CD14-positive monocyte (primary cell): ENCODE measurements at regions not wholly inside any gene's neighbourhood (a gene's known extent, or its start where the extent isn't known, plus 50 kb on each side); places are given as distances from the start of the nearest gene placed in this dataset.

Experiments
- DNase-seq, 3 donors: peaks; one replicate each; pipeline ENCODE4 v3.0.0-alpha.2; 2011 to 2022
- H2AFZ ChIP-seq: 2 replicates; pipeline ENCODE4 v1.6.0; 2012; ENCODE audit warnings: mild to moderate bottlenecking, low read depth, low read length, inconsistent platforms; ENCODE audit not compliant: insufficient read depth, poor library complexity, severe bottlenecking
- H3K27ac ChIP-seq, 2 donors: 1 replicate in 1 of 2; 2 replicates in 1 of 2; pipeline ENCODE4 v1.5.1; 2012 to 2013; ENCODE audit warnings: low read length in 2 of 2, control low read depth in 1 of 2, inconsistent platforms in 1 of 2, low read depth in 1 of 2, mild to moderate bottlenecking in 1 of 2
- H3K27me3 ChIP-seq, 2 donors: one replicate each; pipeline versions ENCODE4 v1.6.0 to v1.6.1; 2011 to 2013; ENCODE audit warnings: low read length in 2 of 2; ENCODE audit not compliant: control insufficient read depth in 2 of 2, insufficient read depth in 2 of 2
- H3K36me3 ChIP-seq, 2 donors: replicated peaks in 1 of 2; 1 replicate in 1 of 2; 2 replicates in 1 of 2; pipeline versions ENCODE4 v1.5.1 to v1.6.1; 2012 to 2013; ENCODE audit warnings: low read length in 2 of 2, control low read depth in 1 of 2, inconsistent platforms in 1 of 2, mild to moderate bottlenecking in 1 of 2; ENCODE audit not compliant: insufficient read depth in 2 of 2, control insufficient read depth in 1 of 2
- H3K4me1 ChIP-seq, 2 donors: 1 replicate in 1 of 2; 2 replicates in 1 of 2; pipeline versions ENCODE4 v1.5.1 to v1.6.1; 2012 to 2013; ENCODE audit warnings: low read length in 2 of 2, control low read depth in 1 of 2, inconsistent platforms in 1 of 2, mild to moderate bottlenecking in 1 of 2, moderate library complexity in 1 of 2; ENCODE audit not compliant: insufficient read depth in 2 of 2, control insufficient read depth in 1 of 2
- H3K4me2 ChIP-seq: replicated peaks from 2 replicates; pipeline ENCODE3; 2012; ENCODE audit warnings: low read length, moderate library complexity, mild to moderate bottlenecking; ENCODE audit not compliant: poor library complexity, severe bottlenecking; ENCODE audit errors: extremely low read depth
- H3K4me3 ChIP-seq, 3 experiments: fragments of 200-600 bp in 1 of 3; sonication (generic) in 1 of 3; replicated peaks in 1 of 3; 1 replicate in 2 of 3; 2 replicates in 1 of 3; pipeline ENCODE4 v1.5.1; 2011 to 2013; ENCODE audit warnings: low read length in 3 of 3, mild to moderate bottlenecking in 3 of 3, control low read depth in 2 of 3, low read depth in 2 of 3, inconsistent platforms in 1 of 3, moderate library complexity in 1 of 3
- H3K79me2 ChIP-seq: 2 replicates; pipeline ENCODE4 v1.6.0; 2012; ENCODE audit warnings: mild to moderate bottlenecking, control low read depth, inconsistent platforms, low read length, moderate library complexity; ENCODE audit not compliant: insufficient read depth
- H3K9ac ChIP-seq: 2 replicates; pipeline ENCODE4 v1.6.0; 2017; ENCODE audit warnings: low read length, mild to moderate bottlenecking; ENCODE audit not compliant: insufficient read depth, poor library complexity, severe bottlenecking
- H3K9me3 ChIP-seq, 2 donors: replicated peaks in 1 of 2; 1 replicate in 1 of 2; 2 replicates in 1 of 2; pipeline versions ENCODE4 v1.5.1 to v1.6.1; 2012 to 2013; ENCODE audit warnings: low read length in 2 of 2, control low read depth in 1 of 2; ENCODE audit not compliant: control insufficient read depth in 1 of 2, insufficient read depth in 1 of 2
- H4K20me1 ChIP-seq: 2 replicates; pipeline ENCODE4 v1.6.0; 2012; ENCODE audit warnings: mild to moderate bottlenecking, low read length, control low read depth, moderate library complexity; ENCODE audit not compliant: insufficient read depth
- H3K27ac Mint-ChIP-seq, 7 donors: one replicate each; pipeline ENCODE4 v1.8.0; 2020; ENCODE audit warnings: mild to moderate bottlenecking in 7 of 7, mixed read lengths in 7 of 7, moderate library complexity in 6 of 7, inconsistent platforms in 2 of 7
- H3K27me3 Mint-ChIP-seq, 3 donors: one replicate each; pipeline ENCODE4 v1.8.0; 2021 to 2022; ENCODE audit warnings: low read depth in 3 of 3, mild to moderate bottlenecking in 3 of 3, mixed read lengths in 3 of 3, moderate library complexity in 3 of 3, inconsistent platforms in 1 of 3
- H3K36me3 Mint-ChIP-seq, 2 donors: one replicate each; pipeline ENCODE4 v1.8.0; 2020; ENCODE audit warnings: mixed read lengths in 2 of 2, inconsistent platforms in 1 of 2, mild to moderate bottlenecking in 1 of 2
- H3K4me1 Mint-ChIP-seq: one replicate; pipeline ENCODE4 v1.8.0; 2020; ENCODE audit warnings: mild to moderate bottlenecking, mixed read lengths
- H3K4me3 Mint-ChIP-seq, 2 donors: one replicate each; pipeline ENCODE4 v1.8.0; 2020; ENCODE audit warnings: mild to moderate bottlenecking in 2 of 2, mixed read lengths in 2 of 2, moderate library complexity in 1 of 2
- H3K9me3 Mint-ChIP-seq, 7 donors: one replicate each; pipeline ENCODE4 v1.8.0; 2020 to 2022; ENCODE audit warnings: mixed read lengths in 7 of 7, mild to moderate bottlenecking in 6 of 7, moderate library complexity in 6 of 7, inconsistent platforms in 2 of 7
- CTCF ChIP-seq: fragments of 200-600 bp; IDR thresholded peaks from one replicate; pipeline ENCODE4 v1.8.0; 2022; ENCODE audit warnings: antibody characterized with exemption, mild to moderate bottlenecking
- WGBS: methylation state at CpG from one replicate; pipeline ENCODE4 v1.1.5; 2013; ENCODE audit warnings: missing lambda C conversion rate; ENCODE audit not compliant: insufficient coverage; 5-methylcytosine and 5-hydroxymethylcytosine counted together
- intact Hi-C, 2 donors: fragments of 100-400 bp; cut with micrococcal nuclease; formaldehyde crosslinking; loops; one replicate each; pipeline versions ENCODE4 v1.15.0 to v1.15.1; 2023

DNA sequence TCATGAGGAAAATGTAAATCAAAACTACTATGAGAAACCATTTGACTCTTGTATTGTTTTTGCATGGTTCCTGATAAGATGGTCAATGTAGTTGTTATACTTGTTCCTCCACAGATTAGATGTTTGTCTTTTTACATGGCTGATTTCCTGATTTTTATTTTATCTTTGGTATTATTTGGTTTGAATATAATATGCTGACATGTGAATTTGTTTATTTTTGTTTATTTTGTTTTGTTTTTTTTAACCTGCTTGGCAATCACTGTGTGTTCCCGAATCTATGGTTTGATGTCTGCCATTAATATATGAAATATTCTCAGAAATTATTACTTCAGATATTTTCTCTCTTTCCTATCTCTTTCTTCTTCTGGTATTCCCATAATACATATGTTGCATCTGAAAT is 899.5 kb upstream of the ADGRB3 start:
- no peak overlapping the region for H3K27ac Mint-ChIP-seq
- Histone ChIP-seq H3K4me1 (no peaks in the 10 kb centered on the region), H3K79me2 (no peaks in the 10 kb centered on the region), H3K9me3 (peaks cover 6 to 13% of the 10 kb centered on the region in 2 donors), H3K9ac (no peak overlapping the region), H3K27ac (no peak overlapping the region), H4K20me1 (no peaks in the 10 kb centered on the region), H3K27me3 (no peaks in the 10 kb centered on the region), H3K4me2 (no peak overlapping the region), H2AFZ (no peak overlapping the region), H3K36me3 (no peaks in the 10 kb centered on the region), H3K4me3 (no peak overlapping the region)
- WGBS, result no CpG with 5 or more reads among the region's 1 CpG
- intact Hi-C loops, result no loop called here
- no peaks in the 10 kb centered on the region for H3K4me1 Mint-ChIP-seq
- no peak overlapping the region for H3K4me3 Mint-ChIP-seq
- no peaks in the 10 kb centered on the region for H3K27me3 Mint-ChIP-seq
- TF ChIP-seq CTCF, result no peak
- H3K36me3 Mint-ChIP-seq, result no peaks in the 10 kb centered on the region
- peaks cover 2 to 13% (median 10%) of the 10 kb centered on the region in 7 donors for H3K9me3 Mint-ChIP-seq
- DNase-seq, result no peak

DNA sequence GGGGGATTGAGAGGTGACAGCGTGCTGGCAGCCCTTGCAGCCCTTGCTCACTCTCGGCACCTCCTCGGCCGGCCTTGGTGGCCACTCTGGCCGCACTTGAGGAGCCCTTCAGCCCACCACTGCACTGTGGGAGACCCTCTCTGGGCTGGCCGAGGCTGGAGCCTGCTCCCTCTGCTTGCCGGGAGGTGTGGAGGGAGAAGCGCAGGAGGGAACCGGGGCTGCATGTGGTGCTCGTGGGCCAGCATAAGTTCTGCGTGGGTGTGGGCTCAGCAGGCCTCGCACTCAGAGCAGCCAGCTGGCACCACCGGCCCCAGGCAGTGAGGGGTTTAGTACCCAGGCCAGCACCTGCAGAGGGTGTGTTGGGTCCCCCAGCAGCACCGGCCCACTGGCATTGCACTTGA is 912.2 kb upstream of the ADGRB3 start:
- DNase-seq, result peak in 1 of 3 donors; percentile 2
- H3K27ac ChIP-seq, result no peak overlapping the region
- intact Hi-C loops, result no loop called here
- H3K27me3 ChIP-seq, result no peaks in the 10 kb centered on the region
- Mint-ChIP-seq H3K27me3 (peaks cover 0 to 2% (median 0%) of the 10 kb centered on the region in 3 donors), H3K4me3 (no peak overlapping the region), H3K36me3 (no peaks in the 10 kb centered on the region), H3K9me3 (peaks cover 1 to 11% (median 6%) of the 10 kb centered on the region in 7 donors), H3K4me1 (no peaks in the 10 kb centered on the region), H3K27ac (no peak overlapping the region)
- no peak for TF ChIP-seq CTCF
- H3K4me1 ChIP-seq, result no peaks in the 10 kb centered on the region
- no peaks in the 10 kb centered on the region for H3K36me3 ChIP-seq
- WGBS, result 80% methylated on average over 12 of the region's 14 CpGs
- H3K79me2 ChIP-seq, result no peaks in the 10 kb centered on the region
- H3K4me3 ChIP-seq, result no peak overlapping the region
- no peaks in the 10 kb centered on the region for H4K20me1 ChIP-seq
- no peak overlapping the region for H3K9ac ChIP-seq
- no peak overlapping the region for H3K4me2 ChIP-seq
- no peak overlapping the region for H2AFZ ChIP-seq
- H3K9me3 ChIP-seq, result peaks cover 9 to 18% of the 10 kb centered on the region in 2 donors
